Bone marrow (tissue), 2 donors: ENCODE measurements at regions not wholly inside any gene's neighbourhood (a gene's known extent, or its start where the extent isn't known, plus 50 kb on each side); places are given as distances from the start of the nearest gene placed in this dataset.
"Not testable (repeated sequence)": the region's sequence is repeated elsewhere in the genome, so short reads cannot be mapped to it uniquely, and the experiment has no call there.

Source experiments
- DNase-seq, 2 donors: peaks; one replicate each; lab custom pipeline; 2025; lab: John Stamatoyannopoulos, UW

DNA sequence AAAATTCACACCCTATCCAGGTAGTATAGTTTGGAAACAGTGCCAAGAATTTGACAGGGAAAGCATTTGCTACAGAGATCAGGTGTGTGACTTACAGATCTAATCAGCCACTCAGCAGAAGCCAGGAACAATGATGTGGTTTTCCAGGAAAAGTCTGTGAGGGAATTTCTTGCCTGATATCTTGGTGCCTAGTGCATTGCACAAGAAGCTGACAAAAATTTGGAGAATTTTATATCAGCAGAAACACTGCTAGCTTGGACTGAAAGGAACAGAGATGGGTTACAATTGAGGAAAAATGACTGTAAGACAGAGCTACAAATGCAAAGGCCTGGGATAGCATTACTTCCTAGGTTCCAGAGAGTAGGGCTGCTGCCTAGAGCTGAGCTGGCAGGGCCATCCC is 658.1 kb upstream of the CHD1 start:
- no peak for DNase-seq

DNA sequence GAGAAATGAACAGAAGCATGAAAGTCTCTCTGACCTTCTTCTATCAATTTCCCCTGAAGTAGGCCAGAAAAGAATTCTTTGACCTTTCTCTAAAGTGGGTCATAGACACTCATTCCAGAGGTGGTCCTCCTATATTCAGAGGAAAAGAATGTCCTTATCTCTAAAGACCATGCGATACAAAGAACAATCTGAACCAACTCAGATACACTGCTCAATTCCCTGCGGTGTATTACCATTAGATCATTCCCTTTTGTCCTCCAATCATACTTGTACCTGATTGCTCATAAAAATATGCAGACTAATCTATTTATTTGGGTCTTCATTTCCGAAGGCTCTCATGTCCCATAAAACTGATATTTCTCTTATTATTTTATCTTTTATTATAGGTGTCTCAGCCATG is 652.4 kb upstream of the CHD1 start:
- DNase-seq: not testable (repeated sequence)

DNA sequence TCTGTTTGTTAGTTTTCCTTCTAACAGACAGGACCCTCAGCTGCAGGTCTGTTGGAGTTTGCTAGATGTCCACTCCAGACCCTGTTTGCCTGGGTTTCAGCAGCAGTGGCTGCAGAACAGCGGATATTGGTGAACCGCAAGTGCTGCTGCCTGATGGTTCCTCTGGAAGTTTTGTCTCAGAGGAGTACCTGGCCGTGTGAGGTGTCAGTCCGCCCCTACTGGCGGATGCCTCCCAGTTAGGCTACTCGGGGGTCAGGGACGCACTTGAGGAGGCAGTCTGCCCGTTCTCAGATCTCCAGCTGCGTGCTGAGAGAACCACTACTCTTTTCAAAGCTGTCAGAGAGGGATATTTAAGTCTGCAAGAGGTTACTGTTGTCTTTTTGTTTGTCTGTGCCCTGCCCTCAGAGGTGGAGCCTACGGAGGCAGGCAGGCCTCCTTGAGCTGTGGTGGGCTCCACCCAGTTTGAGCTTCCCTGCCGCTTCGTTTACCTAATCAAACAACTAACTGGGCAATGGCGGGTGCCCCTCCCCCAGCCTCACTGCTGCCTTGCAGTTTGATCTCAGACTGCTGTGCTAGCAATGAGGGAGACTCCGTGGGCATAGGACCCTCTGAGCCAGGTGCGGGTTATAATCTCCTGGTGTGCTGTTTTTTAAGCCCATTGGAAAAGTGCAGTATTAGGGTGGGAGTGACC is 634.3 kb upstream of the CHD1 start:
- not testable (repeated sequence) for DNase-seq

DNA sequence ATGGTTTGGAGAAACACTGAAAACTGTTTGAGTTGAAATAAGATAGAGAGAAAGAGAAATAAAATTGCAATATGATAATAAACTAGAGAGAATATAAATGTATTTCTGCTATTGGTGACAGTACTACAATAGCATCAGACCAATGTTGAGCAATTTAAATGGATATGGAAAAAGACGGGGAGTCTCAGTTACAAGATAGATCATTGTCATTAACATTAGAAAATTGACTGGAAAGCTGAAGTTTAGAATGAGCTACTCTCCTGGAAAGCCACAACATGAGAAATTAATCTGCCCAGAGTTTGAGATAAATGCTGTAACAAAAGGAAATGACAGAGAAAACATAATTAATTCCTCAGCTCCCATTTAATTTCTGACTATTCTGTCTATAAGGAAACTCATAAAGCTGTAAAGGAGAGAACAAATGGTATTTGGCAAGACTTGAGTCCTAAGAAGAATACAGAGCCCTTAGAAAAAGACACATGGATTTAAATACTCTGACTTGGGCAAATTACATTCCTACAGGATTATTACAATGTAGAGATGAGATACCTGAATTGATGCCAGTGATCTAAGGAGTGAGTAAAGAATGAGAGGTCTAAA is 624.5 kb upstream of the CHD1 start:
- no peak for DNase-seq

DNA sequence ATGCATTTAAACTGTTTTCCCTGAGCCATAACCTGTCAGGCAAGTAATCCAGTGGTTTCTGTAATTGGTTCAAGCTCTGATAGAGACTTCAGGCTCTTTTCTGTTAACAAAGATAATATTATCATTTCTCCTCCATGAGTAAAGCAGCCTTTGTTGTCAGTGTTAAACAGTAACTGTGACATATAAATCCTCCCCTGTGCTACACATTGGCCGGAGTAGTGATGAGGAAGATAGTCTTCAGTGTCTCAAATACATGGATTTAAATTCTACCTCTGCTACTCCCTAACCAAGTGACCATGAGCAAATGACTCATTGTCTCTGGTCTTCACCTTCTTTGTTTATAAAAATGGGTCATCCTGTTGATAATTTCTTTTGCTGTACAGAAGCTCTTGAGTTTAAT is 615.5 kb upstream of the CHD1 start:
- DNase-seq: no peak

DNA sequence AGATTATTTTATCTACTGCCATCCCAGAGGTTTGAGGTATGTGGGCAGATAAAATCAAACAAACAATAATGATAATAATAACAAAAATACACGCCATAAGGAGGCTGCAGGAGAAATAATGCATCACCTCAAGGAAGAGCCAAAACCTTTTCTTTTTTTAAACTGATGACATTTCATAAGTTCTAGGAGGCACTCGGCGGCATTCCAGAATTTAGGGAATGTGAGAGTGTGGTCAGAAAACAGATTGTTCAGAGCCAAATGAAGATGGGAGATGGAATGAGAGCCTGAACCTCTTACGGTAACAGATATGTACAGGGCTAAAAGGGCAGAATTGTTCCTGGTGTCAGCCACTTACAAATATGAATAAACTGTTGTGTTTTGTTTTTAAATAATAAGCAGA is 615.0 kb upstream of the CHD1 start:
- no peak for DNase-seq

DNA sequence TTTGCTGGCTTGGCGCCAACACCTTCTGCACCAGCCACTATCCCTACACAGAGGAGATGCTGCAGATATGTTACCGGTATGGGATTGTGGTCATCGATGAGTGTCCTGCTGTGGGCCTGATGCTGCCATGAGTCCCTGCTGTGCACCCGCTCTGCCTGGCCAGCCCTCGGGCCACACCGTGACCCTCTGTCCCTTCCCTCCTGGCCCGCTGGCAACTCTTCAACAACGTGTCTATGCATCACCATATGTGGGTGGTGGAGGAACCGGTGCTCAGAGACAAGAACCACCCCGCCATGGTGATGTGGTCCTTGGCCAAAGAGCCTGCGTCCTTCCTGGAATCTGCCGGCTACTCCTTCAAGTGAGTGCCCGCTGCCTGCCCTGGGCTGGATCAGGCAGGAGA is 605.4 kb upstream of the CHD1 start:
- DNase-seq: not testable (repeated sequence)

DNA sequence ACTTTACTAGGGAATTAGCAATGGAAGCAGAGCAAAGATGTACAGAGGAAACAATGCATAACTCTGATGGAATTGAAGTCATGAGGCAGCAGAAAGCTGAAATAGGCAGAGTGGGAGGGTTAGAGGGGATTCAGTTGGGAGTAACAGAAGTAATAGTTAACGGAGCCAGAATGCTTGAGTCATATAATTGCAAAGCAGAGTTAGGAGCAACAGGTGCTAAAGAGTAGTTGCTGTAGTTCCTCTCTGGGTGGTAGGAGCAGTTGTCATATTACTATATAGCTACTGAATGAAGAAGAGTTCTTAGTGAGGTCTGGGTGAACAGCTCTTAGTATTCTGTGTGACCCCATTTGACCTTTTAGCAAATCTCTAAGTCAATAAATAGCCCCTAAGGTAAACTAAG is 592.9 kb upstream of the CHD1 start:
- DNase-seq: not testable (repeated sequence)

DNA sequence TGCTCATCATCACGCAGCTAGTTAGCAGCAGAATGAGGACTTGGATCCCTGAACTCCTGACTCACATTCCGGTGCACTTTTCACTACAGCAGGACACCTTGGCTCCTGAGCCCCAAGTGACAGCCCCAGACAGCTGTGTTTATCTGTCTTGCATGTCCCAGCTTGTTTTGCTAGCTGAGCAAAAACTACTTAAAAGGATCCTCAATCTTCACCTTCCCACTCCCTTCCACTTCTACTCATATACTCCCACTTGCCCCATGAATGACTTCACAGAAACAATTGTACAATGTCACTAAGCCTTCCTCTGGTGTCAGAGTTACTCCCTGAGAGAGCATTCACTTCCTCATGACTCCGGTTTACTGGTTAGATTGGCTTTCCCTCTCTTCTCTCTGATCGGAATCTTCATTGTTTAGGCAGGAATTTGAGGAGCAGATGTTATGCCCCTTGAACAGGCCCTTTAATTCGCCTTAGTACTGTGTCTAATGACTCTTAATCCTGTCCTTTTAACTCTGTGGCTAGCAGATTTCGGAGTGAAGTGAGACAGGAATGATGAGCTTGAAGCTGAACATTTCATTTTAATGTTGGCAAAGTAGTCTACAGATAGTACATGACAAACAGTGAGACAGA is 587.2 kb upstream of the CHD1 start:
- DNase-seq: not testable (repeated sequence)

DNA sequence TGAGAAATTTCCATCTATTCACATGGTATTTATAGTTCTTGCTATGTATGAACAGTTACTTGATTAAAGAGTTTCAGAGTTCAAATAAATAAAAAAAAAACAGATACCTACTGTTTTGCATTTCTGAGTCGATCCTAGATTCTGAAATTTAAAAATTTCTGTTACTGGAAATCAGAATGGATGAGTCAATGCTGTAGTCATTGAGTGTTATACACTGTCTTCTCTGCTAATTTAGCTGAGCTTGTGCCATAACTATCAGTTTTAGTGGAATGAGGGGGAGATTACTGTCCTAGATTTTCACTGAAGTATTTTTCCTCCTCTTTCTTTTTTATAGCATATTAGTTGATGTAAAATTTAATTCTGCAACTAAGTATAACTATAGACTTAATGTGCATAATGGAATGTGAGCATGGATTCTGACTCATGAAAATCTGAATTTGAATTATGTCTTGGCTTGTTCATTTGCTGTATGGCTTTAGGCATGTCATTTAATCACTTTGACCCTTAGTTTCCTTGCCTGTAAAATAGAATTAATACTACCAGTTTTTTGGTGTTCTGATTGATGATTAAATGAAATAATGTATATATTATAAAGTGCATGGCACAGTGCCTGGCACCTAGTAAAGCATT is 581.5 kb upstream of the CHD1 start:
- not testable (repeated sequence) for DNase-seq

DNA sequence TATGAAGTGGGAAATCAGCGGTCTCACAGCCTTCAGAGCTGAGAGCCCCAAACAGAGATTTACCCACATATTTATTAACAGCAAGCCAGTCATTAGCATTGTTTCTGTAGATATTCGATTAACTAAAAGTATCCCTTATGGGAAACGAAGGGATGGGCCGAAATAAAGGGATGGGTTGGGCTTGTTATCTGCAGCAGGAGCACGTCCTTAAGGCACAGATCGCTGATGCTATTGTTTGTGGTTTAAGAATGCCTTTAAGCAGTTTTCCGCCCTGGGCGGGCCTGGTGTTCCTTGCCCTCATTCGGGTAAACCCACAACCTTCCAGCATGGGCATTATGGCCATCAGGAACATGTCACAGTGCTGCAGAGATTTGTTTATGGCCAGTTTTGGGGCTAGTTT is 580.3 kb upstream of the CHD1 start:
- not testable (repeated sequence) for DNase-seq

DNA sequence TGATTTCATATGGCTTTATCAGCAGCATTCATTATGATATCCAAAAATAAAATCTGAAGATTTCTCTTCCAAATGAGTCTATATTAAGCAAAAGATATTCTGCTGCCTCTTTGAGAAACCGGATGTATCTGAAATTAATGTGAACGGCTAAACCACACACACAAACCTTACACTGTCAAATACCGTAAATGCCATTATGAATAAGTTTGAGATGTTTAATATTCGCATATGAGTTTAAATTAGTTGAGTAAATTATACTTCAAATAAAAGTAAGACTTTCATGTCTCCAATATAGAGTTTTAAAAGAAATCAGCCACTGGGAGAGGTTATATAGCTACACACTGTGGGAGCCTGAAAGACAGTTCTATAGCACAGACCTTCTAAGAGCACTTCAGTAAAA is 566.6 kb upstream of the CHD1 start:
- DNase-seq: not testable (repeated sequence)

DNA sequence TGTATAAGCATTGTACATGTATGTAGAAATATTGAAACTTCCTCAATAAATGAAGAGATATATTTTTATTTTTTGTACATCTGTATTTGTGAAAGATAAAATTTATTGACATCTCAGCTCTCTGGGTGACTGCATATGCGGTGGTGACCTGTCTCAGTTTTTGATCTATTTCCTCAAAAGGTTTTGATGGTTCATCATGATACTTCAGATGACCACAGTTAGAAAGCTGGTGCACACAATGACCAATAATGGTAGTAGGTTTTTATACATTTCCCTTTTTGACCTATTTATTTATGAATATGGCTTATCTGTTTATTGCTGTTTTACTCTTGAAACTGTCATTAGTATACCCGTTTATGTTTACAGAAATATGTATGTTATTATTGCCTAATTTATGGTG is 549.6 kb upstream of the CHD1 start:
- DNase-seq: not testable (repeated sequence)

DNA sequence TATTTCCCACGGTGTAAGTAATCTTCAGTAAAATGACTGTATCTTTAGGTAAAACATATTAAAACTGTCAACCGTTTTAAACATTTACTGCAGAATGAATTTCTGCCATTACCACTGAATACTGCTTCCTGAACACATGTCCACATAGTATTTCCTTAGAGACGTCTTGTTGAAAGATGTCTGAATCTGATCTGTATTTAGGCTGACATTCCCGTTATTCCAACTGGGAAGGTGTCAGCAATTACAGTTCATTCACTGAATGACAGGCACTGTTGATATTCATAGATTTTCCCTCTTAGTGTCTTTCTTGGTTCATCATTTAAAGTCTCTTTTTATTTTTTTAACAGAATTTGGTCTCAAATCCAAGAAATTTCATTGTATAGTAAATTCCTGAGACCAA is 544.5 kb upstream of the CHD1 start:
- not testable (repeated sequence) for DNase-seq

DNA sequence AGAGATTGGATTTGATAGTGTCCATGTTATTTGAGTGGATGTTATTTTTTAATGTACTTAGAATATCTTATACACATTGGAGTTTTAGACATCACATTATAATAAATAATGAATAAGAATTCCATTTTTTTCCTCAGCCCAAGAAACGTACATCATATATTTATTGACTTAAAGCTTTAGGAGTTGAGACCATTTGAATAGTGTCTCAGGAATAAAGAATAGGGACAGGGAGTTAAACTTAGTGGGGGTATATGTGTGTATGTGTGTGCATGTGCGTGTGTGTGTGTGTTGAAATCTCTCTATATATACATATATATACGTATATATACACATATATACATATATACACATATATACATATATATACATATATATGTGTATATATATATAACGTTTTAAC is 542.9 kb upstream of the CHD1 start:
- not testable (repeated sequence) for DNase-seq

DNA sequence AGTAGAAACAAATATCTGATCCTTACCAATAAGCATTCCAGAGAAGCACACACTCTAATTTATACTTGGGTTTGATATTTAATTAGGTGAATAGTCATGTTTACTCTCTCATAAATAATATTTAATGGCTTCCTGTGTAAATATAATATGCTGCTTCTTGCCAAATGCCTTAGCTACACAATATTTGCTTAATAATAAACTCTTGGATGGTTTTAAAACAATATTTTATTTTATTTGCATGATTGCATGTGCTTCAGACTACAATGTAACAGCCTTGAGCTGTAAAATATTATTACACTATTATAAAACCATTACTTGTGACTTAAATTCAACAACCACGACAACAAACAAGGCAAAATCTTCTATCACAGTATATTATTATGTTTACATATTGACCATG is 542.4 kb upstream of the CHD1 start:
- DNase-seq: not testable (repeated sequence)

DNA sequence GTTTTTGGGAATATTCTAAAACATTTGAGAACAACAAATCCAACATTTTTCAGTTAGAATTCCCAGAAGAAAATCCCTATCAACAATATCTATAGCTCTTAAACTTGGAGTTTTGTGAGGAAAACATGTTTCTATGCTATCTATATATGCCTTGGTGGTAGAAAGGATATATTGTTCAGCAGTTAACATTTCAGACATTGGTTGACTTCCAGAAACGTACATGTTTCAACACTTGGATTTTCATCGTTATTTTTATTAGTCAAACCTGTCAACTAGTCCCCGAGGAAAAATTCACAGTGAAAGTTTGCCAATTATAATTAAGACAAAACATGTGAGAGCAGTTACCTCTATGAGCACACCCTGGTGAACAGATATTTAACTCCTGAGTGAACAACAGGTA is 541.8 kb upstream of the CHD1 start:
- DNase-seq: not testable (repeated sequence)

DNA sequence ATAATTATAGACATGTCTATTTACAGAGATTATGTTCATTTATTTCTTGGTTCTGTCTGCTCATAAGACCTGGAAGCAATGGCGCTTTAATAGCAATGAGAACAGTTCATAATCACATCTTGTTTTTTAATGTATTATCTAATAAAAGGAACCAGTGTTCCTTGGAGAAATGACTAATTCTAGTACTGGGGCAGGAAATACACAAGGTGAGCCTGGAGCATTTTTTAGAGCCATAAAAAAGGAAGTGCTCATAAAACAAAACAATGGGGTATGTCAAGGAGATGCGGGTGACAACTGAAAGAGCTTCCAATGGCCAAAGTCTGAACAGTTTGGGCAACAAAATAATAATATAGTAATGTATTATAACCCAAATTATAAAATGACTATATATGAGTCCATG is 531.9 kb upstream of the CHD1 start:
- DNase-seq: no peak

DNA sequence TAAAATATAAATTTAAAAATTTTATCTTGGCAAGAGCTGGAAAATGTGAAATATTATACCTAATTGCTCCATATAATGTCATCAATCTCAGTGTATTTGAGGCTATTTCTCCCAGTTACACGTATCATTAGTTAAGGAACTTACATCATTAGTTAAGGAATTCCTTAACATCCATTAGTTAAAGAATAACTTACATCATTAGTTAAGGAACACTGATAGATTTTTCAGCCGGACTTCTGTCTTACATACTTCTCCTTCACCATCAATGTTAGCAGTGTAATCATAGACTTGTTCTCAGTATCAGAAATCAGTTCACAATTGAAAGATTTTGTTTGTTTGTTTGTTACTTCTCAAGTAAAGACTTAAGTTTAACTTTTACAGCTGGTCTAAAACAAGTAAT is 524.4 kb upstream of the CHD1 start:
- DNase-seq: no peak

DNA sequence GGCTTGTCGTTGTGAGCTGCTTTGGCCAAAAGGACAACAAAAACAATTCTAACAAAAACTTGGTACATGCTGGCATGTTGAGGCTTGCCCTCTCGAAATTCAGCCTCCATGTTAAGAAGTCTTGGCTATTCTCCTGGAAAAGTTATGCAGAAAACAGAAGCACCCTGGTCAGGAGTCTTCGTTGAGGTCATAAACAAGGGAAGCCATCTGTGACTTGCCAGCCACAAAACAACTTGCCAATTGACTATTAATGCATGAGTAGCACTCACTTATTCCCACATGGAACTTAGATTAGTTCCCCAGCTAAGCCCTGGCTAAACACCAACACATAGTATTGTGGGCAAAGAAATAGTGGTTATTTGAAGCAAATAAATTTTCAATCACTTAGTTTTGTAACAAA is 521.0 kb upstream of the CHD1 start:
- no peak for DNase-seq

DNA sequence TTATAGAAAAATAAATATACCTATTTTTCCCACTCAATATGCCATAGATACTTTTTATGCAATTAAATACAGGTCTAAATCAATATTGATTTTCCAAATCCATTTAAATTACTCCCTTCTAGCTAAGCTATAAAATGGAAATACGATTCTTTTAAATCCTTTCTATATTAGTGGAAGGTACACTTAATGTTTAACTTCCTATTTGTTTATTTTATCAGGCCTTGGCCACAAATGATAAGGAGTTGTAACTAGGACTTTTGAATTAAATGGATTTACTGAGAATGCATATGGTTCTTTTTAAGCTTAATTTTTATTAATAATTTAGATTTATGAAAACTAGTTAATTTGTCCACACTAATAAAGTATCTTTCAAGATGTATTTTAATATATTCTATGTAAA is 517.0 kb upstream of the CHD1 start:
- DNase-seq: no peak

DNA sequence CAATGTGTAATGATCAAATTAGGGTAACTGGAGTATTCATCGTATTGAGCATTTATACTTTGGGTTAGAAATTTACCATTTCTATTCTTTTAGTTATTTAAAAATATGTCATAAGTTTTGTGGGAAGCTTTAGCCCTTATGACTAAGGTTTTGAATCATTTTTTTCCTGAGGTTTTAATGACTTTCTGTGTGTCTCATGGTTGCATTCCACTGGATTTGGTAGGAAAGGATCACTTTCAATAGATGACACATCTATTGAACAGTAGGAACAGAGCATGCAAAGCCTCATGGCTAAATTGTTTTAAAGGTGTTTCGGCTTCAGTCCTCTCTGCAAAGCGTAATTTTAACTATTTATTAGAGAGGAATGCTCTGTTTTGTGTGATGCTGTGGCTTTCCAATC is 512.4 kb upstream of the CHD1 start:
- no peak for DNase-seq

DNA sequence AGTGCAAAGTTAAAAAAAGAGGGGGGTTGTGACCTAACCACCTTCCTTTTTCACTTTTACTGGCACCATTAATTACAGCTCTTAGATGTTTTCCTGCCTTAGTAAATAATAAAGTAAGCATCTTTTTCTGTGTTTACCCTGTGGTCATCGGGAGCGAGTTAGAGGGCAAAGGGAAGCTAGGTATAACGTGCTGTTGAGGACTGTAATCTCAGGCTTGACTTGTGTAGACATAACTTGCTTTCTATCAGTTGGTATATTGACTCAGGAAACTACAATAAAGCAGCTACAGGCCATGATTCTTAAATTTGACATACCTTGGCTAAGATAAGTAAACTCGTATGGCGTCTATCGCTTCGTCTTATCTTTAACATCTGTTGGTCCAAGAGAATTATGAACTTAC is 509.8 kb upstream of the CHD1 start:
- no peak for DNase-seq
